GDM1 (cell line): ENCODE measurements at regions not wholly inside any gene's neighbourhood (a gene's known extent, or its start where the extent isn't known, plus 50 kb on each side); places are given as distances from the start of the nearest gene placed in this dataset.
"Not testable (repeated sequence)": the region's sequence is repeated elsewhere in the genome, so short reads cannot be mapped to it uniquely, and the experiment has no call there.

Experiments used
- DNase-seq: peaks from one replicate; lab custom pipeline; 2025; lab: John Stamatoyannopoulos, UW

DNA sequence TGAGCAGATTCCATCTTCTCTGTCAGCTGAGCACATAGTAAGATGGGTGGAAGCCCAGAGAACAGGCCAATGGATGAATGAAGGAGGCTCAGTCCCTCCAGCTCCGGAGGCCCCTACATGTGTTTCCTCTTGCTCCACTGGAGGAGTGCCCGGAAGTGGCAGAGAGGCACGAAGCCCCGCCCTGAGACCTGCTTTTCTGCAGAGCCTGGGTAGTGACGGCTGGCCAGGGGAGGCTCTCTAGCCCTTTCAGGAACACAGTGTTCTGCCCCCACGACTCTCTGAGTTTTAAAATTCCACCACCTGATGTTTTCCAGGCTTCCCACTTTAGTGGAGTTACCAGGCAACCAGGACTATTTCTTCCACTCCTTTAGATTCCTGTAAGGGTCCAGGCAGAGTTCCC lies 149.4 kb upstream of the SLC6A11 start:
- no peak for DNase-seq

DNA sequence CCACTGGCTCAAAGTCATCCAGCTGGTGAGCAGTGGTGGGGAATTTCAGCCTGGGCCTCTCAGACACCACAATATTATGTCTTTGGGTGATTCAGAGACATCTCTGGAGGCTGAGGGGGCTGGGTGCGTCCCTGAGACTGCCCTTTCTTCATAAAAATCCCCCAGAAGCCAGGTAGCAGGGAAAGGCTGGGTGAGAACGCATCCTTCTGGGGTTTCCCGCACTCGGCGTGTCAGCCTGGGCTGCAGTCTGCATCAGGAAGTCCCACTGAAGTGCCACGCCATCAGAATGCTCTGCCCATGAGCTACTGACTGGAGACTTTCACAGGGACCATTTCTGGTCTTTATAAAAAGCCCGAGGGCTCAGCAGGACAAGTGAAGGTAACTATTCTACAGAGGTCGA lies 148.8 kb upstream of the SLC6A11 start:
- no peak for DNase-seq

DNA sequence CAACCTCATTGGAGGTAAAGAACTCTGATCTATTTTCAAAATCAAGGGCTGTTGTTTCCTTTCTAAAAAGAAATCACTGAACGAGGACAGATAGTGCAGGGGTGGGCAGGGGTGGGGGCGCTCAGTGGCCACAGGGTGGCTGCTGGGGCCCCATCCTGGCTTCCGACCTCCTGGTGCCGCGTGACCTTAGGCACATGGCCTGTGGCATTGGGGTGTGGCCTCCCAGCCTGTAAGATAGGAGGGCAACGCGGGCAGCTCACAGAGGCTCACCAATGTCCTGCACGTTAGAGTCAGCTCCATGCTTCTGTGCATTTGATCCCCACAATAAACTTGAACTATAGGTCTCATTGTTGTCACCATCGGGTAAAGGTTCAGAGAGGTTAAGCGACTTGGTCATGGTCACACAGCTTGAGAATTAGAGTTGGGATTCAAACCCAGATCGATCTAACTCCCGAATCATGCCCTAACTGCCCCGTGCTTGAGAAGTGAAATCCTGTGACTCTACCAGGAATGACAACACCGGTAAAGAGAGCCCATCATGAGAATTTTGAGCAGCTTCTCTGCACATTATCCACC lies 148.0 kb upstream of the SLC6A11 start:
- DNase-seq = no peak

DNA sequence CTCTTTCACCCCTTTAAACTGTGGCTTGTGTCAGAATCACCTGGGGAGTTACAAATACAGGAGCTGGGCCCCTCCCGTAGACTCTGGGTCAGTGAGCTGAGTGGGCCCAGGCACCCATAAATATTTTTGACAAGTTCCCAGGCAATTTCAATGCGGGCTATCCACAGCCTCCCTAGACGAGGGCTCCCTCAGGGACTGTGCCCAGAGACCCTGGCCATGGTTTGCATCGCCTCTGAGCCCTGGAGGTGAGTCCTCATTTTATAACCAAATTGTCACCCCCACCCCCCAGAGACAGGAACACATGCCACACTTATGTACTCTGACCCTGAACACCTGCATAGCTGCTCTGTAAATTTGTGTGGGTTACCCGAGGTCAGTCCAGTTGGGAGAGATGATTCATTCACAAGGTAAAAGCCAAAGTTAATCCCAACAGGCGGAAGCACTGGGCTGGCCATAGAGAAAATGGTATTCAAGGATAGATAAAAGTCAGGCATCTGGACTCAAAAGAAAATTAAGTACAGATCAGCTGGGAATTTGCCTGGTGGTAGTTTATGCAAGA lies 146.5 kb upstream of the SLC6A11 start:
- DNase-seq = no peak

DNA sequence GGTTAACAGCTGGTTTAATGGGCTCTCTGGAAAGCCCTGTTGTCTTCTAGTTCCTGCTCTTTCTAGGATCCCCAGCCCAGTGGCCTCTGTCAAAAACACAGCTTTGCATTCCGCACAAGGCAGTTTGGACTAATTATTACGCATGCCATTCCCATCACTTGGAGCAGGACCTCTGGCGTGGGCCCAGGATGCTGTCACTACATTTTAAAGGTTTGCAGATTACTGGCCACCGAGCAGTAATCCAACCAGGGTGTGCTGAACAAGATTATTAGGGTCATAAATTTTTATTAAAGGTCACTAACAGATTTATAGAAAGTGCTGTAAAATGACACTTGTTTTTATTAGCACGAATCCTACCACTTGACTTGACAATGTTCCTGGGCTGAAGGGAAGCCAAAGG lies 143.6 kb upstream of the SLC6A11 start:
- no peak for DNase-seq

DNA sequence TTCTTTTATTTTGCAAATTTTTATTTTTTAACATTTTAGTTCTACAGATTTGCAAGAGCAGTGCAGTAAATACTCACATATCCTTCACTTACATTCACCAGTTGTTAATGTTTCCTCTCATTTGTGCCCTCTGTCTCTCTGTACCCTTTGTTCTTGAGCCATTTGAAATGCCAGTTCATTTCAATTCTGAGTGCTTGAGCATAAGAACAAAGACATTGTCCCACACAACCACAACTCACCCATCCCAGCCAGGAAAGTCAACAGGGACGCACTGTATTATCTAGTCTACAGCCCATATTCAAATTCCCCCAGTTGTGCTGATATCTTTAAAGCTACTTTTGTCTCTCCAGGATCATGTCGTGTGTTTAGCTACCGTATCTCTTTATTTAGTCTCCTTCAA lies 141.4 kb upstream of the SLC6A11 start:
- DNase-seq = no peak

DNA sequence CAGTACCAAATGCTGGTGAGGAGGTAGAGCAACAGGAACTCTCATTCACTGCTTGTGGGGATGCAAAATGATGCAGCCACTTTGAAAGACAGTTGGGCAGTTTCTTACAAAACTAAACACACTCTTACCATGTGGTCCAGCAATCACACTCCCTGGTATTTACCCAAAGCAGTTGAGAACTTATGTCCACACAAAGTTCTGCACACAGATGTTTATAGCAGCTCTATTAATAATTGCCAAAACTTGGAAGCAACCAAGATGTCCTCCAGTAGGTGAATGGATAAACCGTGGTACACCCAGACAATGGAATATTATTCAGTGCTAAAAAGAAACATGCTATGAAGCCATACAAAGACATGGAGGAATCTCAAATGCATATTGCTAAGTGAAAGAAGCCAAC lies 139.1 kb upstream of the SLC6A11 start:
- DNase-seq = no peak

DNA sequence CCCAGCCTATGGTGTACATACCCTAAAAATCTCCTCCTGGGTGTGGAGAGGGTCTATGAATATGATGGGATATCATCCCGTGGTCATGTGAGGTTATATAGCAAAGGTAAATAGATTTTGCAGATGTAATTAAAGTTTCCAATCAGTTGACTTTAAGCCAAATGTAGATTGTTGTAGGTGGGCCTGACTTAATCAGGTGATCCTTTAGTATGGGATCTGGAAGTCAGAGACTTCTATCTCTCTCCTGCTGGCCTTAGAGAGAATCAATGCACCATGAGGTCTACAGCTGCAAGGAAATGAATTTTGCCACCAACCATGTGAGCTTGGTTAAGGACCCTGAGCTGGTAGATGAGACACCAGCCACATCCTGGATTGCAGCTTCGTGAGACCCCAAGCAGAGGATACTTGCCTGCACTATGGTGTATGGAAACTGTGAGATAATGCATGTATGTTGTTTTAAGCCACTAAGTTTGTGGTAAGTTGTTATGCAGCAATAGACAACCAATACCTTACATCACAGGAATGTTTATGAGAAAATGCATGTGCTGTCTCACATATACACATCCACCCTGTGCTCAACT lies 137.1 kb upstream of the SLC6A11 start:
- no peak for DNase-seq

DNA sequence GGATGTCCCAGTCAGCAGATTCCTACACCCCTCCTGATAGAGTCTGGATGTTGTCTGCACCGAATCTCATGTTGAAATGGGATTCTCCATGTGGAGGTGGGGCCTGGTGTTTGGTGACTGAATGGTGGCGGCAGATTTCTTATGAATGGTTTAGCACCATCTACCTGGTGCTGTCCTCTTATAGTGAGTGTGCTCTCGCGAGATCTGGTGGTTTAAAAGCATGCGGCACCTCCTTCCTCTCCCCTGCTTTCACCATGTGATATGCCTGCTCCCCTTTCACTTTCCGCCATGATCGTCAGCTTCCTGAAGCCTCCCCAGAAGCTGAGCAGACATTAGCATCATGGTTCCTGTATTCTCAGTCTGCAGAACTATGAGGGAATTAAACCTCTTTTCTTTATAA lies 135.2 kb upstream of the SLC6A11 start:
- no peak for DNase-seq

DNA sequence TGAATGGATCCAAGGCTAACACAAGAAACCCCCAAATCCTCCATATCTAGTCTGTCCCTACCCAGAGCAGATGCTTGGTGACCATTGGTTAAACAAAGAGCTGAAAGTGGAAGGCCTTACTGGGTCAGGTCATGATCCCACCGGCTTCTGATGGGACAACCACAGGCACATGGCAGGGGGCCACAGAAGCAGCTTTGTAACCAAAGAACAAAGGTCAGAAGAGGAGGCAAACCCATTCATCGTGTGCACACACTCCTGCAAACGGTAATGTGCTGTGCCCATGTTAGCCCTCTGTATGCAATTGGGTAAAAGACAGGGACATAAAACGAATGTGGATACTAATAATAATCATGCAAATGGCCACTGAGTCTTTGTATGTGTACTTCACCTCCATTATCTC lies 133.3 kb upstream of the SLC6A11 start:
- no peak for DNase-seq

DNA sequence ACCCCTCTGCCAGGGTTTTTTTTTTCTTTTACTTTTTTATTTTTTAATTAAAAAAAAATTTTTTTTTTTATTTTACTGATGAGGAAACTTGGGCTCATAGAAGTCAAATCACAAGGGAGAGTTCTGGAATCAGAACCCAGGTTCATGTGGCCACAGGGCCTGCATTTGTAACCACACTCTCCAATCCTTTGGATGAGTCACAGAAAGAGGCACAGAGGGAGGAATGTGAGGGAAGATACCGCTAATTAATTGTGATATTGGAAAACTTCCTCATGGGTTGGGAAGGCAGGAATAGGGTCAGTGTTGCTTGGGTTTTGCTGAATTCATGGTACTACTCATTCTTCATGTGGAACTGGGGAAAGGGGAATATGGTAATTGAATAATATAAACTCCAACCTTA lies 132.9 kb upstream of the SLC6A11 start:
- no peak for DNase-seq

DNA sequence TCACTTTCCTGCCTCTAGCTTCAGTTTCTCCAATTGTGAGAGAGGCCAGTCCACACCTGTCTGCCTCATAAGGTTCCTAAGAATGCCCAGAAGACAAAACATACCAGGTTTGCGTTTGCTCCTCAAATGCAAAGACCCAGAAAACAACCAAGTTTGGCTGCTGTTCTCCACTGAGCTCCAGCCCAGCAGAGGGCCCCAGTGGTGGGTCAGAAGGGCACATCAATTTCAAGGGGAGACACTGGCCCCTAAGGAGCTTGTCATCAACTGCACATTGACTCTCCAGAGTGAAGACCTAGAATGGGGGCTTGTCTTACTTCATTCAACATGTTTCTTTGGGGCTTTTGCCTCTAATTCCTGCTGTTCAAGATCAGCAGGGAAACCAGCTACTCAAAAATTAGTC lies 127.9 kb upstream of the SLC6A11 start:
- no peak for DNase-seq

DNA sequence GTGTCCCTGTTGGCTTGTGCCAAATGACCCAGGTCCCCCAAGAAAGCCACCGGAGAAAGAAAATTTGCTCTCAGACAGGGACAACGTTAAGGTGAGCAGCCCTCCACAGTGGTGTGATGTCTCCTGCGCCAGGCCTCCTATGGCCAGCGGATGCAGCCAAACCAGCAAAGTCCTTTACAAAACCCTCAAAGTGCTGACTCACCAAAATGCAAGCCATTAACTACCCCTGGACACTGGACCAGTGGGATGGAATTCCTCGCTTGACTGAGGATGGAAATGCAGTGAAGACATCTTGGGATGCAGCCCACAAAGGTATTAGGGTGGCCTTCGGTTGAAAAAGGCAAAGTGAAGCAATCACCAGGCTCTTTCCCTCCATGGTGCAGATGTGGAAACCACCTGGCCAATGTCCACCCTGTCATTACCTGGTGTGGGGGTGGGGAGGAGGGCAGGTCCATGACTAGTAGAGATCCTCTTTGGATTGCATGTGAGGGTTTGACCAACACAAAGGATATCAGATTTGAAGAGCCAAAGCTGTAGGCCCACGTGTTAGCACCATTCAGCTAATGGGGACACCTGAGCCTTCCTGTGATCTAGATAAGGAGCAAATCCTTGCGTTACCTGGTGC lies 127.4 kb upstream of the SLC6A11 start:
- no peak for DNase-seq

DNA sequence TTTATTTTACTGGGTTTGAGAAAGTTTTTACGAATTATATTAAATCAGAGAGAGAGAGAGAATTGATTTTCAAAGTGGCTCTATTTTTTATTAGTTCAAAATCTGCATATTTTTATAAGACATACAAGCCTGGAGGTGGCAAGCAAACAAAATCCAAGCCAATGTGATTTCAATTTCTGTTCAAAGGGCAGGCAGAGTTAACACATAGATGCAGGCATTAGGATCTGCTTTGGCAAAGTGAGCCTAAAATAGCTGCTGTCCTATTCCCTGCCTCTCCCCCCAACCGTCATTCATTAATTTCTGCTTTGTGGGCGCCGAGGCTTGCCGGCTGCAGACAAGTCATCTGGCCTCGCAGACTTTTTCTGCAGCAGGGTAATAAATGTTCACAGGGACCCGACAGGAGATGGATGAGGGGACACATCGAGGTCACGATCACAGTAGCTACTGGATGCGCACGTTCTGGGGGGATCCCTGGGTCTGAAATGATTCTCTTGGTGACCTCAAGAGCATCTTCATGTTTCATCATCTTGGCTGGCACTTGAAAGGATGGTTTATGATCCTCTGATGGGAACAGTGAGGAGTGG lies 123.9 kb upstream of the SLC6A11 start:
- no peak for DNase-seq

DNA sequence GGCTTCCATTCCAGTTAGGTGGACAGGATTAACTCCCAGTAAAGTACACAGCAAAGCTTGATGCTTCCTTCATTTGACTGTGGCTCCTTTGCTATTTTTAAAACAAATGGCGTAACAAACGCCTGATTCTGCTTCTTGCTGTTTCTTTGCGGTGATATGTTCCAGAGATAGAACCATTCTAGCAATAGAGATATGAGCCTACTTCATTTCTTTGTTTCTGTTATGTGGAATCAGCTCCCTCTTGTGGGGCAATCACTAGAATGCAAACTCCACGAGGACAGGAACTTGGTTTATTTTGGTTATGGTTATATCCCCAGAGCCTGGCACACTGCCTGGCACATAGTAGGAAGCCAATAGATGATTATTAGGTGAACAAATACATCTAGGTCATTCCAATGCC lies 122.6 kb upstream of the SLC6A11 start:
- no peak for DNase-seq

DNA sequence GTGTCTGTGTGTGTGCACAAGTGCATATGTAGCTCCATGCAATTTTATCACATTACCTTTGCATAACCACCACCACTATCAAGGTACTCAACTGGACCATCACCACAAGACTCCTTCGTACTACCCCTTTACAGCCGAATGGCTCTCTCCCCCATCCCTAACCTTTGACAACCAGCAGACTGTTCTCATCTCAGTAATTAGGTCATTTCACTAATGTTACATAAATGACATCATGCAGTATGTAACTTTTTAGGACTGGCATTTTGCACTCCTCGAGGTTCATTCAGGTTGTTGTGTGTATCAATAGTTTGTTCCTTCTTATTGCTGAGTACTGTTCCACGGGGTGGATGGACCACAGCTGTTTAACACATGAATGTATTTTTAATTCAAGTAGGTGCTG lies 121.8 kb upstream of the SLC6A11 start:
- no peak for DNase-seq

DNA sequence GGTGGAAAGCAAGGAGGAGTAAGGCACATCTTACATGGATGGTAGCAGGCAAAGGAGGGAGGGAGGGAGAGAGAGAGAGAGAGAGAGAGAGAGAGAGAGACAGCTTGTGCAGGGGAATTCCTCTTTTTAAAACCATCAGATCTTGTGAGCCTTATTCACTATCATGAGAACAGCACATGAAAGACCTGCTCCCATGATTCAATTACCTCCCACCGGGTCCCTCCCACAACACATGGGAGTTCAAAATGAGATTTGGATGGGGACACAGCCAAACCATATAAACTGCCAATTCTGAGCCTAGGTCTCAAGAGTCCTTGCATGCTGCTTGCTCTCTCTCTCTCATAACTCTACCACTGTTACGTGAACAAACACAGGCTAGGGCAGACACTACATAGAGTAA lies 120.8 kb upstream of the SLC6A11 start:
- DNase-seq = not testable (repeated sequence)

DNA sequence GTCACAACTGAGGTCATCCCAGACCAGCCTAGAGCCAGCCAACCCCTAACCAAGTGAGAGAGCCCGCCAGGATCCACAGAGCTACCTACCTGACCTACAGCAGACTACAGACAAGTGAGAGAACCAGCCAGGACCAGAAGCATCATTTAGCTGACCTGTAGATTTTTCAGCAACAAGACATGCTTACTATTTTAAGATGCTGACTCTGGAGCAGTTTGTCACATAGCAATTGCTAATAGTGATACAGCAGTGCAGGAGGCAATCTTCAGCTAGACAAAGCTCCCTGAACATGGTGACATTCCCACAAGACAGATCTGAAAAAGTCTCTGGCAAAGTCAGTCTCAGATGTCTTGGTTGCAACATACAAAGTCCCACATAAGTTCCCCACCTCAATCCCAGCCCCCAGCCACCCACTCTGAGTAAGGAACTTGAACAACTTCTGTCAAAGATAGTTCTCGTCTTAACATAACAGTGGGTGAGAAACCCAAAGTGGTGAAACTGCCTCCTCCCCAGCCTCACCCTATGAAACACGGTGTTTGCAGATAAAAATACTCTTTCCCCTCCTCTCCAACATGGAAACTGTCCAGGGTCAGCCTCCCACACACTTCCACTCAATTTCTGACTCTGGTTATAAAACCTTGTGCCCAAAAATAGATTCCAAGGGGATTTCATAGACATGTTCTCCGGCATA lies 120.3 kb upstream of the SLC6A11 start:
- DNase-seq = no peak

DNA sequence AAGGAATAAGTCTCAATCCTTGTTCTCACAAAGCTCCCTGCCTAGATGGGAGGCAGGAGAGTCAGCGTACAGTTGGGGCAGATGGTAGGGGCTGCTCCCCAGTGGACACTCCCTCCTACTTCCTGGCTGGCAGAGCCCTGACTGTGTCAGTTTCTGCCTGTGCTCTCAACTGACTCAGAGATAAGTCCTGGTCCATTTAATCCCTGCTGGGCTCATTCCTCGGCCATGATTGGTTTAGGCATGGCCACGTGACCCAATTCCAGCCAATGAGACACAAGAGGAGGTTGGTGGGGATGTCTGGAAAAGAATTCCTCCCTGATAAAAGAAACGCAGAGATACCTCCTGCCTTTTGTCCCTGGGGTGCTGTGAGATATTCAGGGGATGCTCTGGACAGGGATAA lies 118.1 kb upstream of the SLC6A11 start:
- no peak for DNase-seq

DNA sequence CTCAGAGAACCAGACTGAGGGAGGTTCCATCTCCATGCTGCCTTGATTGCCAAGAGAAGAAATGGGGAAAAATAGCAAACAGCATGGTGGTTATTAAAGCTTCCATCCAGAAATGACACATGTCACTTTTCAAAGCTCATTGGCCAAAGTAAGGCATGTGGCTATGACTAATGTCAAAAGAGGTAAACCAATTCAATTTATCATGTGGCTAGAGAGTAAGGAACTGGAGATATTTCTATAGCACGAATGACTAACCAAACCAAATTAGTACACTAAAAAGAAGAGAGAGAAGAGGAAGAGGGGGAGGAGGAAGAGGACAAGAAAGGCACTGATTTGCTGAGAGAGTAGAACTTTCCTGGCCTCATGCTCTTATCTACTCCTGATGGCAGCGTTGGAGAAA lies 115.2 kb upstream of the SLC6A11 start:
- no peak for DNase-seq

DNA sequence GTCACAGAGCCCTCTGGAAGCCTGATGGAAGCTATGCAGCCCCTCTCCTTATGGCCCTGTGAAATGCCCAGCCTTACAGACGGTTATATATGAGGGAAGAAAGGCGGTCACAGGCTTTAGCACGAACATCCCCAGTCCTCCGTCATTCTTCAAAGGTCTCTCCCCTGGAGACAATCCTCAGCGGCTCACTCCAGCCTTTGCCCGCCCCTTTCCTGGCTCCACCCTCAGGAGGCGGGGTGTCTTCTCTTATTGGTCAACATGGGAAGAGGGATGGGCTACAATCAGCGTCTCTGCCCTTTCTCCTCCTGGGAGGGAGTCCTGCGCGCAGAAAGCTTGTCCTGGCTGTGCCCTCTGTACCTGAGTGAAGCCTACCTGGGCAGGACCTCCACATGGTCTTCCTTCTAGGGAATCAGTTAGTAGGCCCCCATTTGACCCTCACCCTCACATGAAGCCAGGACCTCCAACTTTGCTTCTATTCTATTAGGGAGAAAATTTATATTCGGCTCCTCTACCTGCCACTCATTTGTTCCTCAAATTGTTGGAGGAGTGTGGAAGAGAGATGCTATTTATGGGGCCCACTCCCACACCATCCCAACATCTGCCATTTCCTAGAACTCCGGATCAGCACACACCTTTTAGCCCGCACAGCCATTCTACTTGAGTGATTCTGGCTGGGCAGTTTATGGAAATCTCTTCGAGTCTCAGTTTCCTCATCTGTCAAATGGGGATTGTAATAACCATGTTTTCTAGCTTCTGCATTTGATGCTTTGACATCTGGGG lies 112.9 kb upstream of the SLC6A11 start:
- DNase-seq = no peak

DNA sequence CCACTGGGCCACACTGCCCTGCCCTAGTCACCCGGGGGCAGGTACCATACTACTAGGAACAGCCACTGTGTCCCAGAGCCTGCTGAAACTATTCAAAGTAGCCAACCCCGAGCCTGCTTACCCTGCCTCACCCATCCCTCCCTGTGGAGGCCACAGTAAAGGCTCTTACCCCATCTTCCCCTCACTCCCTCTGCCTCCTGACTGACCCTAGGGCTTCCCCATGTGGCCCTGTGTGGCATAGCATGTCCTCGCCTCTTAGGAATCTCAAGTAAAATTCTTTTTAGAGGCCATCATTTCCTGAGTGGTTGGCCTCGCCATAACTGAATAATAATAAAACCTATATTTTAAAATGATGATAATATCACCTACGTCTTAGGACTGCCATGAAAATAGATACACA lies 112.2 kb upstream of the SLC6A11 start:
- no peak for DNase-seq
